Immature natural killer cell (primary cell): ENCODE measurements at regions not wholly inside any gene's neighbourhood (a gene's known extent, or its start where the extent isn't known, plus 50 kb on each side); places are given as distances from the start of the nearest gene placed in this dataset.

ENCODE experiments used
- DNase-seq, 3 donors: peaks; one replicate each; pipeline ENCODE4 v3.0.0; 2022; ENCODE audit warnings: mixed read lengths in 1 of 3
- H3K27ac Mint-ChIP-seq, 6 donors: one replicate each; pipeline ENCODE4 v1.8.0; 2020; ENCODE audit warnings: mixed read lengths in 6 of 6, mild to moderate bottlenecking in 5 of 6, inconsistent platforms in 4 of 6, moderate library complexity in 3 of 6
- H3K27me3 Mint-ChIP-seq, 3 donors: one replicate each; pipeline ENCODE4 v1.8.0; 2020 to 2021; ENCODE audit warnings: low read depth in 3 of 3, mild to moderate bottlenecking in 3 of 3, mixed read lengths in 3 of 3, moderate library complexity in 3 of 3, inconsistent platforms in 1 of 3
- H3K36me3 Mint-ChIP-seq, 3 donors: one replicate each; pipeline ENCODE4 v1.8.0; 2020; ENCODE audit warnings: mixed read lengths in 3 of 3, inconsistent platforms in 2 of 3, mild to moderate bottlenecking in 2 of 3
- H3K4me1 Mint-ChIP-seq, 2 donors: one replicate each; pipeline ENCODE4 v1.8.0; 2020; ENCODE audit warnings: inconsistent platforms in 2 of 2, mild to moderate bottlenecking in 2 of 2, mixed read lengths in 2 of 2, moderate library complexity in 1 of 2
- H3K4me3 Mint-ChIP-seq, 5 donors: one replicate each; pipeline ENCODE4 v1.8.0; 2020; ENCODE audit warnings: mild to moderate bottlenecking in 5 of 5, mixed read lengths in 5 of 5, inconsistent platforms in 3 of 5, moderate library complexity in 3 of 5
- H3K9me3 Mint-ChIP-seq, 6 donors: one replicate each; pipeline ENCODE4 v1.8.0; 2020; ENCODE audit warnings: mild to moderate bottlenecking in 6 of 6, mixed read lengths in 6 of 6, inconsistent platforms in 4 of 6, moderate library complexity in 3 of 6

- Mint-ChIP-seq H3K4me1 (no peaks in the 10 kb centered on the region), H3K4me3 (no peak overlapping the region), H3K27me3 (peaks cover 1 to 5% (median 3%) of the 10 kb centered on the region in 3 donors), H3K36me3 (no peaks in the 10 kb centered on the region), H3K27ac (no peak overlapping the region), H3K9me3 (no peaks in the 10 kb centered on the region)
- DNase-seq = no peak
These were observed 53.1 kb upstream of the PLAC1 start for GRCh38 chrX:134711135-134711921.
